ENCODE measurements at regions not wholly inside any gene's neighbourhood (a gene's known extent, or its start where the extent isn't known, plus 50 kb on each side); places are given as distances from the start of the nearest gene placed in this dataset.

GRCh38 chr3:73249047-73249446 is 187.6 kb downstream of the EBLN2 start:
- Histone ChIP-seq H2AFZ (ENCODE audit: low read depth, low read length) (no peak overlapping the region), H3K27ac (ENCODE audit: extremely low read depth, low read depth, low read length) (no peak overlapping the region), H3K4me2 (ENCODE audit: insufficient read depth, low read length) (no peak overlapping the region), H3K79me2 (ENCODE audit: control insufficient read depth, insufficient read depth, low read length) (no peaks in the 10 kb centered on the region), H4K20me1 (replicated peaks; ENCODE audit: control insufficient read depth, insufficient read depth, low read length) (no peaks in the 10 kb centered on the region), H3K9me3 (replicated peaks; ENCODE audit: control insufficient read depth, insufficient read depth, low read depth, low read length) (no peaks in the 10 kb centered on the region), H3K36me3 (ENCODE audit: control insufficient read depth, insufficient read depth, low read length) (no peaks in the 10 kb centered on the region), H3K4me3 (no peak overlapping the region), H3K9me1 (ENCODE audit: control insufficient read depth, insufficient read depth, low read length) (no peaks in the 10 kb centered on the region), H3K27me3 (ENCODE audit: control insufficient read depth in 2 of 2, insufficient read depth in 2 of 2, low read length in 2 of 2) (no peaks in the 10 kb centered on the region), H3K4me1 (replicated peaks in 1 of 2; ENCODE audit: control insufficient read depth in 2 of 2, insufficient read depth in 2 of 2, low read length in 2 of 2) (no peaks in the 10 kb centered on the region), H3K9ac (ENCODE audit: insufficient read depth in 1 of 2, low read depth in 2 of 2, low read length in 2 of 2) (no peak overlapping the region)
- intact Hi-C loops (cut with micrococcal nuclease) (no loop called here), in situ Hi-C loops (cut with MboI) (no loop called here)
- TF ChIP-seq E2F6 (IDR thresholded peaks at IDR 0.05; ENCODE audit: borderline replicate concordance in 1 of 2, extremely low read depth in 1 of 2, insufficient read depth in 1 of 2, insufficient read length in 1 of 2, low read depth in 1 of 2, low read length in 1 of 2, poor library complexity in 1 of 2, severe bottlenecking in 1 of 2) (no peak), FOXP4 (CRISPR knock-in tag; IDR thresholded peaks at IDR 0.05; ENCODE audit: borderline replicate concordance) (no peak), HNRNPK (IDR thresholded peaks at IDR 0.05; ENCODE audit: low read depth, low read length, poor library complexity, severe bottlenecking) (no peak), PHF21A (IDR thresholded peaks at IDR 0.05; ENCODE audit: borderline replicate concordance, low read depth) (no peak)
- POLR2A ChIA-PET, result no interaction called here
- 0% methylated on average over 5 of the region's 7 CpGs for WGBS (ENCODE audit: insufficient coverage, low coverage, missing lambda C conversion rate)
- FAIRE-seq (no peak), ATAC-seq (no peak), DNase-seq (ENCODE audit: extremely low read depth in 1 of 4, low spot score in 3 of 4) (no peak)
- CTCF ChIA-PET (ENCODE audit: low intra/inter-chr PET ratio), result no interaction called here
- no TSS peak for BruUV-seq (replicated peaks)

All from K562 (cell line).